ENCODE measurements at regions not wholly inside any gene's neighbourhood (a gene's known extent, or its start where the extent isn't known, plus 50 kb on each side); places are given as distances from the start of the nearest gene placed in this dataset.
"Not testable (repeated sequence)": the region's sequence is repeated elsewhere in the genome, so short reads cannot be mapped to it uniquely, and the experiment has no call there.

GRCh38 chr4:171524903-171525302 is 288.3 kb upstream of the GALNTL6 start:
- H3K4me3 ChIP-seq (ENCODE audit: low read depth, low read length): no peak overlapping the region
- DNase-seq (ENCODE audit: low read depth): no peak
- TF ChIP-seq CTCF (IDR thresholded peaks at IDR 0.05; ENCODE audit: control insufficient read depth, extremely low read depth, insufficient read depth): no peak

GRCh38 chr4:171521726-171522125 is 291.5 kb upstream of the GALNTL6 start:
- no peak overlapping the region for H3K4me3 ChIP-seq (ENCODE audit: low read depth, low read length)
- no peak for TF ChIP-seq CTCF (IDR thresholded peaks at IDR 0.05; ENCODE audit: control insufficient read depth, extremely low read depth, insufficient read depth)
- no peak for DNase-seq (ENCODE audit: low read depth)

- no peak for DNase-seq (ENCODE audit: low read depth)
- TF ChIP-seq CTCF (IDR thresholded peaks at IDR 0.05; ENCODE audit: control insufficient read depth, extremely low read depth, insufficient read depth): no peak
- H3K4me3 ChIP-seq (ENCODE audit: low read depth, low read length): no peak overlapping the region
Measured at GRCh38 chr4:171519457-171519856, 293.7 kb upstream of the GALNTL6 start.

GRCh38 chr4:171517883-171518282 is 295.3 kb upstream of the GALNTL6 start:
- TF ChIP-seq CTCF (IDR thresholded peaks at IDR 0.05; ENCODE audit: control insufficient read depth, extremely low read depth, insufficient read depth): no peak
- no peak overlapping the region for H3K4me3 ChIP-seq (ENCODE audit: low read depth, low read length)
- no peak for DNase-seq (ENCODE audit: low read depth)

GRCh38 chr4:171516694-171517093 is 296.5 kb upstream of the GALNTL6 start:
- TF ChIP-seq CTCF (IDR thresholded peaks at IDR 0.05; ENCODE audit: control insufficient read depth, extremely low read depth, insufficient read depth): no peak
- DNase-seq (ENCODE audit: low read depth): no peak
- H3K4me3 ChIP-seq (ENCODE audit: low read depth, low read length): no peak overlapping the region

- TF ChIP-seq CTCF (IDR thresholded peaks at IDR 0.05; ENCODE audit: control insufficient read depth, extremely low read depth, insufficient read depth): no peak
- no peak overlapping the region for H3K4me3 ChIP-seq (ENCODE audit: low read depth, low read length)
Measured at GRCh38 chr4:171484681-171485080, 328.5 kb upstream of the GALNTL6 start.

GRCh38 chr4:171478181-171478580 is 335.0 kb upstream of the GALNTL6 start:
- no peak overlapping the region for H3K4me3 ChIP-seq (ENCODE audit: low read depth, low read length)
- no peak for TF ChIP-seq CTCF (IDR thresholded peaks at IDR 0.05; ENCODE audit: control insufficient read depth, extremely low read depth, insufficient read depth)
- DNase-seq (ENCODE audit: low read depth): no peak

More at GRCh38 chr4:171484681-171485080, 328.5 kb upstream of the GALNTL6 start:
- no peak for DNase-seq (ENCODE audit: low read depth)

GRCh38 chr4:171475111-171475510 is 338.1 kb upstream of the GALNTL6 start:
- H3K4me3 ChIP-seq (ENCODE audit: low read depth, low read length); DNase-seq (ENCODE audit: low read depth): not testable (repeated sequence)

Data from LNCaP clone FGC (cell line).